SKM-1 (cell line): ENCODE measurements at regions not wholly inside any gene's neighbourhood (a gene's known extent, or its start where the extent isn't known, plus 50 kb on each side); places are given as distances from the start of the nearest gene placed in this dataset.

ENCODE experiments used
- DNase-seq: peaks from one replicate; lab custom pipeline; 2025; ENCODE audit not compliant: unreplicated experiment; lab: John Stamatoyannopoulos, UW

- DNase-seq = no peak
Observed at GRCh38 chr5:61263072-61263471, 69.0 kb upstream of the ZSWIM6 start.

- no peak for DNase-seq
Observed at GRCh38 chr5:61263561-61264272, 68.3 kb upstream of the ZSWIM6 start.

GRCh38 chr5:61264273-61264661 is 67.8 kb upstream of the ZSWIM6 start:
- DNase-seq = no peak

GRCh38 chr5:61267116-61267515 is 64.9 kb upstream of the ZSWIM6 start:
- DNase-seq = no peak

- no peak for DNase-seq
Observed at GRCh38 chr5:61268871-61269270, 63.2 kb upstream of the ZSWIM6 start.

- DNase-seq = no peak
Observed at GRCh38 chr5:61270510-61271165, 61.4 kb upstream of the ZSWIM6 start.

GRCh38 chr5:61272688-61273087 is 59.4 kb upstream of the ZSWIM6 start:
- DNase-seq = no peak

- no peak for DNase-seq
Observed at GRCh38 chr5:61273279-61273975, 58.6 kb upstream of the ZSWIM6 start.

GRCh38 chr5:61274511-61274911 is 57.5 kb upstream of the ZSWIM6 start:
- DNase-seq = no peak

- peak; percentile 95 for DNase-seq
Observed at GRCh38 chr5:61275841-61276240, 56.2 kb upstream of the ZSWIM6 start.

- DNase-seq = no peak
Observed at GRCh38 chr5:61277190-61277589, 54.9 kb upstream of the ZSWIM6 start.

GRCh38 chr5:61277781-61278180 is 54.3 kb upstream of the ZSWIM6 start:
- no peak for DNase-seq

GRCh38 chr5:61279725-61280124 is 52.3 kb upstream of the ZSWIM6 start:
- no peak for DNase-seq

GRCh38 chr5:61280205-61280604 is 51.9 kb upstream of the ZSWIM6 start:
- DNase-seq = no peak

- no peak for DNase-seq
Observed at GRCh38 chr5:61280761-61281427, 51.2 kb upstream of the ZSWIM6 start.

GRCh38 chr5:61281686-61282085 is 50.4 kb upstream of the ZSWIM6 start:
- no peak for DNase-seq
